SJSA1 (cell line): ENCODE measurements at regions not wholly inside any gene's neighbourhood (a gene's known extent, or its start where the extent isn't known, plus 50 kb on each side); places are given as distances from the start of the nearest gene placed in this dataset.

ENCODE experiments used
- DNase-seq, 2 experiments: peaks; one replicate each; pipeline ENCODE4 v3.0.0-alpha.2; 2015 to 2020; ENCODE audit warnings: low spot score in 2 of 2, low read depth in 1 of 2
- H3K27ac ChIP-seq: fragments of 250-450 bp; sonication (Bioruptor Pico); 2 replicates; pipeline ENCODE4 v1.5.1; 2020; ENCODE audit warnings: mild to moderate bottlenecking, moderate library complexity
- H3K27me3 ChIP-seq: fragments of 250-450 bp; sonication (Bioruptor Pico); replicated peaks from 2 replicates; pipeline ENCODE4 v1.5.1; 2020; ENCODE audit warnings: mild to moderate bottlenecking, moderate library complexity
- H3K36me3 ChIP-seq: fragments of 250-450 bp; sonication (Bioruptor Pico); 2 replicates; pipeline ENCODE4 v1.5.1; 2020; ENCODE audit warnings: mild to moderate bottlenecking
- H3K4me1 ChIP-seq: fragments of 250-450 bp; sonication (Bioruptor Pico); replicated peaks from 2 replicates; pipeline ENCODE4 v1.6.1; 2021; ENCODE audit warnings: mild to moderate bottlenecking
- H3K4me3 ChIP-seq: fragments of 250-450 bp; sonication (Bioruptor Pico); 2 replicates; pipeline ENCODE4 v1.5.1; 2020; ENCODE audit warnings: mild to moderate bottlenecking
- H3K9me3 ChIP-seq: fragments of 250-450 bp; sonication (Bioruptor Pico); replicated peaks from 2 replicates; pipeline ENCODE4 v1.5.1; 2020; ENCODE audit warnings: mild to moderate bottlenecking

DNA sequence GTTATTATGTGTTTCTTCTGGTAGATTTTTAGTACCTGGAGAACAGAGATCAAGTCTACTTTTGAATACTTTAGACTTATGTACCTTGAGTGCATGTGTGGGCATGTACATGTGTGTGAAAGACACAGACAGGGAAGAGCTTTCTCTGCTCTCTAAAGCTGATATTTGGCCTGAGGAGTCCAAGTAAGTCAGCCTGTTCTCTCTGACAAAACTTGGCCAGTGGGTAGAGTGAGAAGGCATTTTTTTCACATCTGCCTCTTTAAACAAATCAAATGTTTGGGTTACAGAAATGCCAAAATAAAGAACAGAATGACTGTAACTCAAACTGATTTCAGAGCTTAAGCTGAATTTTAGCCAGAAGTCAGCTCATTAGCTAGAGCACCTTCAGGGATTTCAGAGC is 309.7 kb upstream of the DYNLRB2 start:
- Histone ChIP-seq H3K4me3 (no peak overlapping the region), H3K27me3 (no peaks in the 10 kb centered on the region), H3K27ac (peak overlapping the region; percentile 56; the same call in 1 of the 2 replicates), H3K36me3 (no peaks in the 10 kb centered on the region), H3K4me1 (peaks cover 19% of the 10 kb centered on the region), H3K9me3 (no peaks in the 10 kb centered on the region; the same call in 1 of the 2 replicates)
- peak in 1 of 2 experiments; percentile 25 for DNase-seq

DNA sequence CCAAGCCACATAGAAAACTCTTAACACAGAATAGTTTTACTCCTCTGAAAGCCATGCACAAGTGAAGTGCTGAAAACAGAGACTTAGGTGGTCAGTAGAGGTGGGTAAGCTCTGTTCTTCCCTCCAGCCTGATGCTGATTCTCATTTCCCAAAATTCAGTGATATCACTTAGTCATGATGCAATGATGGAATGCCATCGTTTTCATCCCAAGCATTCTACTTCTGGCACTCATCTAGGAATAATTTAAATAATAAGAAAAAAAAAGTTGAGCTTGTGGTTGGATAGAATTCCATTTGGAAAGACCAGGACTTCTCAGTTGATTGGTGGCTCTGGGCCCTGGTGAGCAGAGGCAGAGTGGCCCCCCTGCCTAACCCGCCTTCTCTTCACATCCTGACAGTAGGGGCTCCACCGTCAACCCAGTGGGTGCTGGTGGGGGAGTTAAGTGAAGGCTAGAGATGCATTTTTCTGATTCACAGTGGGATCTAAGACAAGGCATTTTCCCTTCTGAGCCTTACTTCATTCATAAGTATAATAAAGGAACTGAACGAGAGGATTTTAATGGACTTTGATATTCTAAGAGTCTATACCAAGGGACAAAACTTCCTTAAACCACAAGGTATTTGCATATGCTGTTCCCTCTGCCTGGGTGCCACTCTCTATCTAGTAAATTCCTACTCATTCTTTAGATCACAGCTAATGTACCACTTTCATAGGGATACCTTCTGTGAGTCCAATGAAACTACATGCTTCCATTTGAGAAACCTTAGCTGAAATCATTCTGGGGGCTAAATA is 310.3 kb upstream of the DYNLRB2 start:
- H3K4me3 ChIP-seq: no peak overlapping the region
- no peaks in the 10 kb centered on the region; the same call in 1 of the 2 replicates for H3K9me3 ChIP-seq
- H3K27ac ChIP-seq: peak overlapping the region; percentile 56; the same call in 1 of the 2 replicates
- DNase-seq: no peak
- H3K4me1 ChIP-seq: peaks cover 19% of the 10 kb centered on the region
- no peaks in the 10 kb centered on the region for H3K36me3 ChIP-seq
- H3K27me3 ChIP-seq: no peaks in the 10 kb centered on the region

DNA sequence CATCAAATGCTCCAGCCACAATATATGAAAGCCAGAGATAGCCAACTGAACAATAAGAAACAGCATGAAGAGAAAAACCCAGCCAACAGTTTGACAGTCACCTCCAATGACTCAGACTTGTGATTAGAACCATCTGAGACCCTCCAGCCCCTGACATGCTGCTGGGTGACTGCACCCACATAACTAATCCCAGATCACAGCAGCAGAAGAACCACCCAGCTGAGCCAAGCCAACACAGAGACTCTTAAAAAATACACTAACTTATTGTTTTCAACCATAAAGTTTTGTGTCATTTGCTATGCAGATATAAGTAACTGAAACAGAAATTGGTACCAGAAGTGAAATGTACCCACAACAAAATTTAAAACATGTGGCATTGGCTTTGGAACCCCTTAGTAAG is 314.3 kb upstream of the DYNLRB2 start:
- H3K4me3 ChIP-seq: no peak overlapping the region
- H3K27ac ChIP-seq: no peak overlapping the region
- H3K9me3 ChIP-seq: no peaks in the 10 kb centered on the region; the same call in 1 of the 2 replicates
- H3K27me3 ChIP-seq: no peaks in the 10 kb centered on the region
- H3K4me1 ChIP-seq: peaks cover 8% of the 10 kb centered on the region
- DNase-seq: no peak
- no peaks in the 10 kb centered on the region for H3K36me3 ChIP-seq

DNA sequence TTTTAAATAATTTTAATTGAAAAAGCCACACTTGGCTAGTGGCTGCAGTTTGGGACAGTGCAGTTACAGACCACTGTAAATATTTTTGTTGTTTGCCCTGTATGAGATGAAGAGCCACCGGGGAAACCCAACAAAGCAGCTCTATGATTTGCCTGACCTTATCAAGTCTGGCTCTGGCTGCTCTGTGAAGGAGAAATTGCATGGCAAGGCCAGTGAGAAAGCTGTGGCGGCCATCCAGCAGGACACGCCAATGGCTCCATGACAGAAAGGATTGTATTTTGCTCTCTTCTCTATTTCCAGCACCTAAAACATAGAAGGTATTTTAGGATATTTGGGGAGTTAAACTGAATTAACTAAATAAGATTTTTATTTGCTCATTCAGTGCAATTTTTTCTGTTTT is 330.0 kb upstream of the DYNLRB2 start:
- DNase-seq: no peak
- no peak overlapping the region for H3K27ac ChIP-seq
- H3K36me3 ChIP-seq: no peaks in the 10 kb centered on the region
- no peaks in the 10 kb centered on the region for H3K9me3 ChIP-seq
- H3K4me1 ChIP-seq: no peaks in the 10 kb centered on the region
- H3K27me3 ChIP-seq: no peaks in the 10 kb centered on the region
- no peak overlapping the region for H3K4me3 ChIP-seq

DNA sequence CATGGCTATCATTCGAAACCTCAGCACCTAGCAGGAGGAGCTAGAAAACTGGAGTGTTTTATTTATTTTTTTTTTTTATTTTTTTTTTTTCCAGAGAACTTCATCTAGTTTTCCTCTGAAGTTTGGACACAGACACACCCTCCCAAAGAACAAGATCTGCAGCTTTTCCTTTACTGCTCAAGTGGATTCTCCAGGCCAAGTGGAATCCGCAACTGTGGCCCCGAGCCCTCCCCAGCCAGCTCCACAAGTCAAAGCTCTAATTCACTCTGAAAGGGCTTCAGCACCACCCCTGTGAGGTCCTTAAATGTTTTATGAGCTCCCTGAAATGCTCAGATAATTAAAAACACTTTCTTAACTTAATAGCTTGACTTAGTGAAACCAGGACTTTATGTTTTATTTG is 332.1 kb upstream of the DYNLRB2 start:
- Histone ChIP-seq H3K36me3 (no peaks in the 10 kb centered on the region), H3K9me3 (no peaks in the 10 kb centered on the region), H3K27me3 (no peaks in the 10 kb centered on the region), H3K4me1 (peaks cover 6% of the 10 kb centered on the region; the same call in 1 of the 2 replicates), H3K27ac (no peak overlapping the region), H3K4me3 (no peak overlapping the region)
- no peak for DNase-seq

DNA sequence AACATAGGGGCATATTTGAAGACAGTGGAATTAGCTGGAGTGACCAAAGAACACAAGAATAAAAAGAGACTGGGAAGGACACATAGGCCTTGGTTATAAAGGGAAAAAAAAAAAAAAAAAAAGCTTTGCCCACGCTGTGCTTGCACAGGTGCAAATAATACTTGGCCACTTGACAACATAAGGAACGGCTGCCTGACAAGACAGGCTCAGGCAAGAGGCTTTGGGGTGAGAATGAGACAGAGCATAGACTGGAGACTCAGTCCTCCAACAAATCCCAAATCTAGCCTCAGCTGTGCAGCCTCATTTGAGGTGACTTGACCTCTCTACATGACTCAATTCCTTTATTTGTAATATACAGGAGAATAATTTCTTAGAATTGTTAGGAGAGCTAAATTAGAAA is 332.8 kb upstream of the DYNLRB2 start:
- DNase-seq: no peak
- H3K36me3 ChIP-seq: no peaks in the 10 kb centered on the region
- no peaks in the 10 kb centered on the region for H3K9me3 ChIP-seq
- H3K27ac ChIP-seq: no peak overlapping the region
- H3K4me3 ChIP-seq: no peak overlapping the region
- no peaks in the 10 kb centered on the region for H3K27me3 ChIP-seq
- peaks cover 6% of the 10 kb centered on the region; the same call in 1 of the 2 replicates for H3K4me1 ChIP-seq

DNA sequence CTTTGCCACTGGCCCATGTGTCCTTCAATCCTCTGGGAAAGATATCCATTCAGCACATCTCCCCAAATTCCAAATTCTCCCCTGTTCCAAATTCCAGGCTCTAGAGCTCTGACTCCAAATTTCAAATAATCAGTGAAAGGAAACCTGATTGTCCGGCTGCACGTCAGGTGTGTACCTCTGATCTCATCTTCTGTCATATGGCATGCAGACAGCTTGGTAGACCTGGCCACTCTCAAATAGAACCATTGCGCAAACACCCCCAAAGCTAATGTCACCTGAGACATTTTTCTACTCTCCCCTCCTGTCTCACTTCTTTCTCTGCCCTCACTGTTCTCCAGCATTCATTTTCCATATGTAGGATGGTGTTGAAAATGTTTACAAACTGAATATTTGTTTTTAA is 337.0 kb upstream of the DYNLRB2 start:
- H3K4me3 ChIP-seq: no peak overlapping the region
- no peaks in the 10 kb centered on the region for H3K27me3 ChIP-seq
- DNase-seq: no peak
- no peaks in the 10 kb centered on the region for H3K9me3 ChIP-seq
- no peaks in the 10 kb centered on the region; the same call in 1 of the 2 replicates for H3K36me3 ChIP-seq
- H3K27ac ChIP-seq: no peak overlapping the region
- H3K4me1 ChIP-seq: peaks cover 13% of the 10 kb centered on the region

DNA sequence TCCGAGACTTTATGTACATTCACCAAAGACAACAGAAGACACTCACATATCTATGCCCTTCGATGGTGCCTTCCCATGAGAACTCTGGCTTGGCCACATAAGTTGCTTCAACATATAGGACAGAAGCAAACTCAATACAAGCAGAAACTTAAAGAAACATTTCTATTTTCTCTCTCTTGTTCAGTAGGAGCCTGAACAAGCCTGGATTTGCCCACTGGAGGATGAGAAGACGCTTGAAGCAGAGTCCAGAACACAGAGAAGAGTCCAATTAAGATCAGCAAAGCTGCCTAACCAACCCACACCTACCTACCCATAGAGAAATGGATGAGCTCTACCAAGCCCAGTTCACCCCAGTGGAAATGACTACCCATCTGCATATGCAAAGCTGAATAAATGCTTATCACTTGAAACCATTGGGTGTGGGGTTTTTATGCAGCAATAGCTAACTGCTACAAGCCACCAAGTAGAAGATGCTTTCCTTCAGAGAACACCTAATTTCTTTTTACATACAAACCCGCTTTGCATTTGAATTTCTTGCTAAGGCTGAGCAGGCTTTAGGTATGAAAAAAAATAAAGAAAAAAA is 337.9 kb upstream of the DYNLRB2 start:
- H3K4me1 ChIP-seq: peaks cover 22% of the 10 kb centered on the region
- H3K27ac ChIP-seq: no peak overlapping the region
- H3K27me3 ChIP-seq: no peaks in the 10 kb centered on the region
- H3K9me3 ChIP-seq: no peaks in the 10 kb centered on the region
- no peak overlapping the region for H3K4me3 ChIP-seq
- H3K36me3 ChIP-seq: no peaks in the 10 kb centered on the region; the same call in 1 of the 2 replicates
- no peak for DNase-seq

DNA sequence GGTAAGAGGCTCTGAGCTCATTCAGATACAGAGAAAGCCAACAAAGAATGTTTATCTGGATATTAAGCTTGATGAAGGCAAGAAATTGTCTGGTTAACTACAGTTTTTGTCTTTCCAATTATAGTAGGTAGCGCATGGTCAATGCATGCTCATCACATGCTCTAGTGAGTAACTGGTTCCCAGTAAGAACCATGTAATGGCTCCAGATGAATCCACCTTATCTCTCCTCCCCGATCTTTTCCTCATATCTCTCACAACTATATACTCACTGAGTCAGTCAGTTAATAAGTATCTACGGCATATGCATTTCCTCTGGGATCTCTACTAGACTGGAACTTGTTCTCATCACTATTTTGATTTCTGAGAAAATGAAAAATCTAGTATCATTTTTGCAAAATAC is 340.7 kb upstream of the DYNLRB2 start:
- Histone ChIP-seq H3K9me3 (no peaks in the 10 kb centered on the region), H3K4me1 (peaks cover 26% of the 10 kb centered on the region), H3K27ac (no peak overlapping the region), H3K36me3 (no peaks in the 10 kb centered on the region; the same call in 1 of the 2 replicates), H3K4me3 (no peak overlapping the region), H3K27me3 (no peaks in the 10 kb centered on the region)
- DNase-seq: no peak

DNA sequence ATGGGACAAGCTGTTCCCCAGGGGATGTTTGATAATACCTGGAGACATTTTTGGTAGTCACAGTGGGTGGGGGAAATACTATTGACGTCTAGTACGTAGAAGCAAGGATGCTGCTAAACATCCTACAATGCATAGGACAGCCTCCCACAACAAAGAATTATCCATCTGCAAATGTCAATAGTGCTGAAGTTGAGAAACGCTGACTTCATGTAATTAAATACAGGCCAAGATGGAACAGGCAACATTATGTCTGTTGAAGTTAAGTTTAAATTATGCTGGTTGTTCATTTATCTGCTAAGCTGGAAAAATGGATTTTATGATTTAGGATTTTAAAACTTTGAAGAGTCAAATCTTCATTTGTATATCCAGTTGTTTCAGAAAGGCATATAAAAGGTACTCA is 341.2 kb upstream of the DYNLRB2 start:
- DNase-seq: no peak
- Histone ChIP-seq H3K36me3 (no peaks in the 10 kb centered on the region; the same call in 1 of the 2 replicates), H3K4me3 (no peak overlapping the region), H3K9me3 (no peaks in the 10 kb centered on the region), H3K27me3 (no peaks in the 10 kb centered on the region), H3K4me1 (peaks cover 22% of the 10 kb centered on the region), H3K27ac (no peak overlapping the region)

DNA sequence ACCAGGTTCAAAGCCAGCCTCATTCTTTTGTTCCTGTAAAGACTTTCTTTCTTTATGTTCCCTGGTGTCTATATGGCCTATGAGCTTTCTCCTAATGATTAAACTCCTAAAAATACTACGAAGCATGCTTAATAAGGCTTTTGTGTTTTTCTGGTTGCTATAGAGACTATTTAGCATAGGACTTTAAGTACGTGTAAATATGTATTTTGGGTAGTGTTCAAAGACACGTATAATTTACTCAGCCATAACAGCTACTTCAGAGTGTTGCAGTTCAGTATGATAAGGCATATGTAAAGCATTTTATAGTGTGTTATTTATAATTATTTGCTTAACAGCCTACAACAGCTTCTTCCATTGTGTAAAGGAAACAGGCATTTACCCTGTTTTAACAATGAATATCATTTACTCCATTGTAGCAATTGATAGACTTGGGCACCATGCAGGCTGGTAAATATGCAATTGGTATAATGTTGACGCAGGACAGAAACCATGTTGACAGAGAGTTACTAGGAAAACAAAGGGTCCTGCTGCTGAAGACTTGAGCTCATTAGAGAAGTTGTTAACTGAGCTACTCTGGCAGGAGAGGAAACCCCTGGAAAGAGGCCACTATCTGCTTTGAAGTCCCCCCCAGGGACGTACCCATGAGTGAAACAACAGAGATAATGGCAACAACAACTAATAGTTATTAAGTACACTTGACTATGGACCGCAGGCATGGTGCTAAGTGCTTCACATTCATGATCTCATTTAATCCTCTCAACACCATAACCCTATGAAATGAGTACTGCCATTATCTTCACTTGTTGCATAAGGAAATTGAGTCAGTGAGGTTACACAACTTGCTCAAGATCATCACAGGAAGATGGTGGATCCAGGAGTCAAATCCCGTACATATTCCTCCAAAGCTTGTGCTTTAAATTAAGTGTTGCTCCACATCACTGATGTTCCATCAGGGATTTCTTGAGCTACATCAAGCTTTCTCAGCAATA is 342.2 kb upstream of the DYNLRB2 start:
- Histone ChIP-seq H3K27ac (peak overlapping the region; percentile 99), H3K4me3 (no peak overlapping the region), H3K9me3 (no peaks in the 10 kb centered on the region), H3K27me3 (no peaks in the 10 kb centered on the region), H3K4me1 (peaks cover 20% of the 10 kb centered on the region), H3K36me3 (no peaks in the 10 kb centered on the region; the same call in 1 of the 2 replicates)
- DNase-seq: no peak

DNA sequence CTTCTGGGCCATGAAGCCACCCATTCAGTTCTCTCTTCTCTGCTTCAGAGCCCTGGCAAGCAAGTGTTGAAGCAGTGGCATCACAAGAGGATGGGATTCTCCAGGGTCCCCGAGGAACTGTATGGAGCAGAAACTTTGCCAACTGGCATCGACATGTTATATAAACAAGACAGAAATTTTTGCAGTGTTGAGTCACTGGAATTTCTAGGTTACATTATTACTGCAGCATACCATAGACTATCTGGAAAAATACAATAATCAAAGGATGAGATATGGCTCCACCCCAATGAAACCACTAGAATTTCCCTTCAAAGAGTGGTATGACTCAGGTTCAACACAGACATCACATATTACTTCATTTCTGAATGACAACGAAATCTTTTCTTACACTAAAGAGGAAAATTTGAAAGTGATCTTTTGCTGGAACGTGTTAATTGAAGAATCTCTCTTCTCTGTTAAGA is 343.0 kb upstream of the DYNLRB2 start:
- Histone ChIP-seq H3K4me3 (no peak overlapping the region), H3K36me3 (no peaks in the 10 kb centered on the region; the same call in 1 of the 2 replicates), H3K27me3 (no peaks in the 10 kb centered on the region), H3K9me3 (no peaks in the 10 kb centered on the region), H3K4me1 (peaks cover 20% of the 10 kb centered on the region), H3K27ac (peak overlapping the region; percentile 99)
- DNase-seq: peak; percentile 88 to 96

DNA sequence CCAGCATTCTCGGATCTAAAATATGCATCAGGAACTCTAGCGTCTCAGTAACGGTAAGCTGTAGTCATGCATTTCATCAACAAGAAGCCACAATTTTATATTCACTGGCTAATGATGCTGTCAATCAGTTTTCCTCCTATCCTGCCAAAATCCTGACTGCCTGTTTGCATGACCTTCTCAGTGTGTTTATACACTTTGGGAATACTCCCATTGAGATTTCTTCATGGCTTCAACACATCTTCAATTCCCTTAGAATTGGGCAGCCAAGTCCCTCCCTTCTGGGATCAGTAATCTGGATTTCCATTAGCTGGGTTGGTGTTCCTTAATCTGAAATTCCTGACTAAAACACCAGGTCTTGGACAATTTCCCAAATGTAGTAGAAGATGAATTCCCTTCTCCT is 348.9 kb upstream of the DYNLRB2 start:
- Histone ChIP-seq H3K36me3 (no peaks in the 10 kb centered on the region), H3K27me3 (no peaks in the 10 kb centered on the region), H3K4me3 (no peak overlapping the region), H3K27ac (no peak overlapping the region), H3K9me3 (no peaks in the 10 kb centered on the region), H3K4me1 (peaks cover 23% of the 10 kb centered on the region)
- no peak for DNase-seq
